HEK293 (cell line): ENCODE measurements at regions not wholly inside any gene's neighbourhood (a gene's known extent, or its start where the extent isn't known, plus 50 kb on each side); places are given as distances from the start of the nearest gene placed in this dataset.

ENCODE experiments used
- CTCF ChIA-PET: fragments of 350-600 bp; formaldehyde crosslinking; extraction: SDS; loops from one replicate; lab custom pipeline; 2021; ENCODE audit warnings: antibody characterized with exemption; lab: Yijun Ruan, JAX
- POLR2A ChIA-PET: fragments of 300-600 bp; formaldehyde crosslinking; extraction: SDS; loops from one replicate; lab custom pipeline; 2020; ENCODE audit warnings: antibody characterized with exemption, inconsistent platforms; lab: Yijun Ruan, JAX
- H3K27ac ChIP-seq: fragments of 200-500 bp; sonication (Bioruptor generic); 2 replicates; pipeline ENCODE4 v1.5.1; 2014; ENCODE audit warnings: low read depth, low read length, control low read depth, inconsistent platforms; ENCODE audit errors: extremely low read depth
- H3K36me3 ChIP-seq, 2 experiments: fragments of 200-500 bp in 1 of 2; sonication (Bioruptor generic) in 1 of 2; 1 replicate in 1 of 2; 2 replicates in 1 of 2; pipeline ENCODE4 v1.5.1; 2014 to 2017; ENCODE audit warnings: inconsistent platforms in 2 of 2, low read length in 2 of 2; ENCODE audit not compliant: control insufficient read depth in 2 of 2, insufficient read depth in 1 of 2
- H3K4me1 ChIP-seq: fragments of 200-500 bp; sonication (Bioruptor generic); 2 replicates; pipeline ENCODE4 v1.5.1; 2014; ENCODE audit warnings: mild to moderate bottlenecking, low read length, inconsistent platforms; ENCODE audit not compliant: control insufficient read depth, insufficient read depth
- H3K4me3 ChIP-seq: 2 replicates; pipeline ENCODE4 v1.5.1; 2011; ENCODE audit warnings: low read depth, mild to moderate bottlenecking, control low read depth, low read length, moderate library complexity
- H3K9me3 ChIP-seq: fragments of 200-500 bp; sonication (Bioruptor generic); 2 replicates; pipeline ENCODE4 v1.5.1; 2014; ENCODE audit warnings: low read depth, low read length, inconsistent platforms; ENCODE audit not compliant: control insufficient read depth, insufficient read depth
- MZF1 ChIP-seq: fragments of 450-650 bp; formaldehyde crosslinking; IDR thresholded peaks from 2 replicates; pipeline ENCODE4 v1.5.1; 2017; ENCODE audit warnings: missing biosample characterization, missing genetic modification characterization, borderline replicate concordance
- OSR2 ChIP-seq: fragments of 450-650 bp; formaldehyde crosslinking; IDR thresholded peaks from 2 replicates; pipeline ENCODE4 v1.5.1; 2016; ENCODE audit warnings: missing biosample characterization, missing genetic modification characterization
- SCRT2 ChIP-seq: fragments of 450-650 bp; formaldehyde crosslinking; IDR thresholded peaks from 2 replicates; pipeline ENCODE4 v1.5.1; 2016; ENCODE audit warnings: missing biosample characterization, missing genetic modification characterization
- ZBTB1 ChIP-seq: fragments of 450-650 bp; formaldehyde crosslinking; IDR thresholded peaks from 2 replicates; pipeline ENCODE4 v1.5.1; 2016; ENCODE audit warnings: missing biosample characterization, missing genetic modification characterization
- ZNF26 ChIP-seq: fragments of 450-650 bp; formaldehyde crosslinking; IDR thresholded peaks from 2 replicates; pipeline ENCODE4 v1.5.1; 2016; ENCODE audit warnings: missing biosample characterization, missing genetic modification characterization
- ZNF391 ChIP-seq: fragments of 450-650 bp; formaldehyde crosslinking; IDR thresholded peaks from 2 replicates; pipeline ENCODE4 v1.5.1; 2016; ENCODE audit warnings: low read depth, missing biosample characterization, missing genetic modification characterization, borderline replicate concordance
- ZNF518A ChIP-seq: fragments of 450-650 bp; formaldehyde crosslinking; conservative IDR thresholded peaks from 2 replicates; pipeline ENCODE4 v1.5.1; 2016; ENCODE audit warnings: low read depth, missing biosample characterization, missing genetic modification characterization
- ZNF571 ChIP-seq: fragments of 450-650 bp; formaldehyde crosslinking; IDR thresholded peaks from 2 replicates; pipeline ENCODE4 v1.5.0; 2017; ENCODE audit warnings: missing biosample characterization, missing genetic modification characterization
- ZNF701 ChIP-seq: fragments of 450-650 bp; formaldehyde crosslinking; IDR thresholded peaks from 2 replicates; pipeline ENCODE4 v1.5.1; 2016; ENCODE audit warnings: missing biosample characterization, missing genetic modification characterization
- ZNF777 ChIP-seq: fragments of 450-650 bp; formaldehyde crosslinking; IDR thresholded peaks from 2 replicates; pipeline ENCODE4 v1.5.1; 2017; ENCODE audit warnings: missing biosample characterization, missing genetic modification characterization, borderline replicate concordance
- ZNF785 ChIP-seq: fragments of 450-650 bp; formaldehyde crosslinking; IDR thresholded peaks from 2 replicates; pipeline ENCODE4 v1.5.1; 2016; ENCODE audit warnings: missing biosample characterization, missing genetic modification characterization
- ZSCAN16 ChIP-seq: fragments of 450-650 bp; formaldehyde crosslinking; IDR thresholded peaks from 2 replicates; pipeline ENCODE4 v1.5.1; 2016; ENCODE audit warnings: missing biosample characterization, missing genetic modification characterization
- TF ChIP-seq, protein P1 (sequence below): fragments of 450-650 bp; formaldehyde crosslinking; IDR thresholded peaks from 2 replicates; pipeline ENCODE4 v1.5.1; 2016; ENCODE audit warnings: missing biosample characterization, missing genetic modification characterization
- TF ChIP-seq, protein P2 (sequence below): fragments of 450-650 bp; formaldehyde crosslinking; IDR thresholded peaks from 2 replicates; pipeline ENCODE4 v1.5.1; 2016; ENCODE audit warnings: missing biosample characterization, missing genetic modification characterization
- TF ChIP-seq, protein P3 (sequence below): fragments of 450-650 bp; formaldehyde crosslinking; IDR thresholded peaks from 2 replicates; pipeline ENCODE4 v1.5.1; 2016; ENCODE audit warnings: missing biosample characterization, missing genetic modification characterization, low read depth

DNA sequence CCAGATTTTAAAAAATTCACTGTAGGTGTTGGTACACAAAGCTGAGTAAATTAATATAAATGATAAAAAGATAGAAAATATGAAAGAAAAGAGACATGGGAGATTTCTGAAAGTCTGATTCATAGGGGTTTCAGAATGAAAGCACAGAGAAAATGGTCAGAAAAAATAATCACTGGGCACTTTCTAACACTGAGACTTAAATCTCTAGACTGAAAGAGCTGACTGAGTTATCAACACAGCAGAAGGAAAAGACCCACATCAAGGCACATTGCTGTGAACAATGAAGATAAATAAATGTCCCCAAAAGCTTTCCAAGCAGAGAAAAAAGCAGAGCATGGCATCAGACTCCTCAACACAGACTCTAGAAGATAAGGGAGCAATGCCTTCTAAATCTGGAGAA is 277.2 kb downstream of the BCL2 start:
- H3K36me3 ChIP-seq = no peaks in the 10 kb centered on the region
- H3K27ac ChIP-seq = no peak overlapping the region
- TF ChIP-seq ZNF26 (tag by site-specific recombination) = peak; percentile 82
- no peak for TF ChIP-seq ZNF701 (tag by site-specific recombination)
- ChIA-PET CTCF (interaction anchor here (0.7 kb wide), 1 partner anchor 16 kb away, joined by 4 read pairs; no protein-coding TSS in a partner anchor), POLR2A (no interaction called here)
- H3K4me1 ChIP-seq = no peaks in the 10 kb centered on the region
- no peaks in the 10 kb centered on the region for H3K9me3 ChIP-seq
- no peak overlapping the region for H3K4me3 ChIP-seq

DNA sequence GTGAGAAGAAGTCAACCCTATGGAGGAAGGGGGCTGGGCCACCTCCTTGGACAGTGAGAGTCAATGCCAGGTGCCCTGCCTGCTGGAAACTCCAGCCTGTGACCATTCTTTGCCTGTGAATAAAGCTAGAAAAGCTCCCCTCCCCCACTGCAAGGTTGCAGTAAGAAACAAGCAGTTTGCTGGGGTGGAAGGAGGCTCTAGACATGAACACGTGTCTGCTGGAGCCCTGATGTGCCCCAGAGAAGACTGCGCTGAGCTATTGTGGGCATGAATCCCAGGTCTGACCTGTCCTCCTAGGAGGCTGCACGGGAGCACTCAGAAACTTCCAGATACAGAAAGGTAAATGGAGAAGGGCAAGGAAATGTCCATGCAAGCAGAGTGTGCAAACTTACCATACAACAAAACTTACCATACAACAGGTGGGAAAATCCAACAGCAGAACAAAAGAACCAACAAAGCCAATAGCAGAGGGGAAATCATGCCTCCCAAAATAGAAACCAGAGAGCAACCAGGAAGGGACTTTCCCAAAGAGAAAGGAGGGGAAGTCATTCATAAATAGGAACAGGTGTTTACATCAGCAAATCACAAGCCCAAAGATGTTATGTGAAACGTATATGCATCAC is 278.7 kb downstream of the BCL2 start:
- Histone ChIP-seq H3K36me3 (no peaks in the 10 kb centered on the region), H3K9me3 (no peaks in the 10 kb centered on the region), H3K4me3 (no peak overlapping the region), H3K27ac (no peak overlapping the region), H3K4me1 (no peaks in the 10 kb centered on the region)
- ChIA-PET CTCF (interaction anchor here (0.7 kb wide), 1 partner anchor 29 kb away, joined by 3 read pairs; no protein-coding TSS in a partner anchor), POLR2A (no interaction called here)
- TF ChIP-seq ZSCAN16 (tag by site-specific recombination) (no peak), ZNF571 (tag by site-specific recombination) (no peak), ZNF391 (tag by site-specific recombination) (no peak), OSR2 (tag by site-specific recombination) (no peak), MZF1 (tag by site-specific recombination) (no peak), ZNF518A (tag by site-specific recombination) (no peak), SCRT2 (tag by site-specific recombination) (no peak), ZNF785 (tag by site-specific recombination) (no peak), ZNF777 (tag by site-specific recombination) (no peak), ZBTB1 (no peak)
- TF ChIP-seq, protein P1, sequence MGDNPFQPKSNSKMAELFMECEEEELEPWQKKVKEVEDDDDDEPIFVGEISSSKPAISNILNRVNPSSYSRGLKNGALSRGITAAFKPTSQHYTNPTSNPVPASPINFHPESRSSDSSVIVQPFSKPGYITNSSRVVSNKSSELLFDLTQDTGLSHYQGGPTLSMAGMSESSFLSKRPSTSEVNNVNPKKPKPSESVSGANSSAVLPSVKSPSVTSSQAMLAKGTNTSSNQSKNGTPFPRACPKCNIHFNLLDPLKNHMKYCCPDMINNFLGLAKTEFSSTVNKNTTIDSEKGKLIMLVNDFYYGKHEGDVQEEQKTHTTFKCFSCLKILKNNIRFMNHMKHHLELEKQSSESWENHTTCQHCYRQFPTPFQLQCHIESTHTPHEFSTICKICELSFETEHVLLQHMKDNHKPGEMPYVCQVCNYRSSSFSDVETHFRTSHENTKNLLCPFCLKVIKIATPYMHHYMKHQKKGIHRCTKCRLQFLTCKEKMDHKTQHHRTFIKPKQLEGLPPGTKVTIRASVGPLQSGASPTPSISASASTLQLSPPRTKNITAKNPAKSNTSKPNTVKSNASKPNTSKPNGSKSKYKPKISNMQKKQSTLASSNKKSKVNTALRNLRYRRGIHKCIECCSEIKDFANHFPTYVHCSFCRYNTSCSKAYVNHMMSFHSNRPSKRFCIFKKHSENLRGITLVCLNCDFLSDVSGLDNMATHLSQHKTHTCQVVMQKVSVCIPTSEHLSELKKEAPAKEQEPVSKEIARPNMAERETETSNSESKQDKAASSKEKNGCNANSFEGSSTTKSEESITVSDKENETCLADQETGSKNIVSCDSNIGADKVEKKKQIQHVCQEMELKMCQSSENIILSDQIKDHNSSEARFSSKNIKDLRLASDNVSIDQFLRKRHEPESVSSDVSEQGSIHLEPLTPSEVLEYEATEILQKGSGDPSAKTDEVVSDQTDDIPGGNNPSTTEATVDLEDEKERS (tag by site-specific recombination) = no peak
- TF ChIP-seq, protein P2, sequence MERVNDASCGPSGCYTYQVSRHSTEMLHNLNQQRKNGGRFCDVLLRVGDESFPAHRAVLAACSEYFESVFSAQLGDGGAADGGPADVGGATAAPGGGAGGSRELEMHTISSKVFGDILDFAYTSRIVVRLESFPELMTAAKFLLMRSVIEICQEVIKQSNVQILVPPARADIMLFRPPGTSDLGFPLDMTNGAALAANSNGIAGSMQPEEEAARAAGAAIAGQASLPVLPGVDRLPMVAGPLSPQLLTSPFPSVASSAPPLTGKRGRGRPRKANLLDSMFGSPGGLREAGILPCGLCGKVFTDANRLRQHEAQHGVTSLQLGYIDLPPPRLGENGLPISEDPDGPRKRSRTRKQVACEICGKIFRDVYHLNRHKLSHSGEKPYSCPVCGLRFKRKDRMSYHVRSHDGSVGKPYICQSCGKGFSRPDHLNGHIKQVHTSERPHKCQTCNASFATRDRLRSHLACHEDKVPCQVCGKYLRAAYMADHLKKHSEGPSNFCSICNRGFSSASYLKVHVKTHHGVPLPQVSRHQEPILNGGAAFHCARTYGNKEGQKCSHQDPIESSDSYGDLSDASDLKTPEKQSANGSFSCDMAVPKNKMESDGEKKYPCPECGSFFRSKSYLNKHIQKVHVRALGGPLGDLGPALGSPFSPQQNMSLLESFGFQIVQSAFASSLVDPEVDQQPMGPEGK (tag by site-specific recombination) = no peak
- TF ChIP-seq, protein P3, sequence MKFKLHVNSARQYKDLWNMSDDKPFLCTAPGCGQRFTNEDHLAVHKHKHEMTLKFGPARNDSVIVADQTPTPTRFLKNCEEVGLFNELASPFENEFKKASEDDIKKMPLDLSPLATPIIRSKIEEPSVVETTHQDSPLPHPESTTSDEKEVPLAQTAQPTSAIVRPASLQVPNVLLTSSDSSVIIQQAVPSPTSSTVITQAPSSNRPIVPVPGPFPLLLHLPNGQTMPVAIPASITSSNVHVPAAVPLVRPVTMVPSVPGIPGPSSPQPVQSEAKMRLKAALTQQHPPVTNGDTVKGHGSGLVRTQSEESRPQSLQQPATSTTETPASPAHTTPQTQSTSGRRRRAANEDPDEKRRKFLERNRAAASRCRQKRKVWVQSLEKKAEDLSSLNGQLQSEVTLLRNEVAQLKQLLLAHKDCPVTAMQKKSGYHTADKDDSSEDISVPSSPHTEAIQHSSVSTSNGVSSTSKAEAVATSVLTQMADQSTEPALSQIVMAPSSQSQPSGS (tag by site-specific recombination) = no peak
